ENCODE measurements at regions not wholly inside any gene's neighbourhood (a gene's known extent, or its start where the extent isn't known, plus 50 kb on each side); places are given as distances from the start of the nearest gene placed in this dataset.
A peak's percentile ranks its signal among the peaks of the same experiment; 100 is the strongest.
"Not testable (repeated sequence)": the region's sequence is repeated elsewhere in the genome, so short reads cannot be mapped to it uniquely, and the experiment has no call there.

GRCh38 chr4:189630913-189631567 lies 309.6 kb upstream of the FRG1 start:
- H3K4me3 ChIP-seq (ENCODE audit: low read depth in 1 of 2, low read length in 1 of 2); H3K36me3 ChIP-seq; H3K9me3 ChIP-seq; H3K4me1 ChIP-seq (ENCODE audit: control insufficient read depth in 1 of 2, insufficient read depth in 1 of 2, low read depth in 1 of 2, low read length in 1 of 2); H3K27me3 ChIP-seq: not testable (repeated sequence)
- peak overlapping the region; percentile 65 for H3K27ac ChIP-seq

DNA sequence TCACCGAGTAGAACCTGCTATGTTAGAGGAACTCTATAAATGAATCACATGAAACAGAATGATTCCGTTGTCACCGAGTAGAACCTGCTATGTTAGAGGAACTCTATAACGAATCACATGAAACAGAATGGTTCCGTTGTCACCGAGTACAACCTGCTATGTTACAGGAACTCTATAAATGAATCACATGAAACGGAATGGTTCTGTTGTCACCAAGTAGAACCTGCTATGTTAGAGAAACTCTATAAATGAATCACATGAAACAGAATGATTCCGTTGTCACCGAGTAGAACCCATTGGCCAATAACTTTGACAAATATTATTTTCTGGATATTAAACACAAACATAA lies 309.1 kb upstream of the FRG1 start:
- not testable (repeated sequence) for H3K9me3 ChIP-seq; H3K27me3 ChIP-seq; H3K4me1 ChIP-seq (ENCODE audit: control insufficient read depth in 1 of 2, insufficient read depth in 1 of 2, low read depth in 1 of 2, low read length in 1 of 2); H3K36me3 ChIP-seq; H3K4me3 ChIP-seq (ENCODE audit: low read depth in 1 of 2, low read length in 1 of 2)
- H3K27ac ChIP-seq = peak overlapping the region; percentile 65

- not testable (repeated sequence) for H3K27me3 ChIP-seq; H3K4me3 ChIP-seq (ENCODE audit: low read depth in 1 of 2, low read length in 1 of 2); H3K27ac ChIP-seq; H3K9me3 ChIP-seq; H3K36me3 ChIP-seq
- H3K4me1 ChIP-seq (ENCODE audit: control insufficient read depth in 1 of 2, insufficient read depth in 1 of 2, low read depth in 1 of 2, low read length in 1 of 2) = peaks cover 4 to 12% of the 10 kb centered on the region in 2 experiments
These were observed 290.2 kb upstream of the FRG1 start for GRCh38 chr4:189650436-189650835.

DNA sequence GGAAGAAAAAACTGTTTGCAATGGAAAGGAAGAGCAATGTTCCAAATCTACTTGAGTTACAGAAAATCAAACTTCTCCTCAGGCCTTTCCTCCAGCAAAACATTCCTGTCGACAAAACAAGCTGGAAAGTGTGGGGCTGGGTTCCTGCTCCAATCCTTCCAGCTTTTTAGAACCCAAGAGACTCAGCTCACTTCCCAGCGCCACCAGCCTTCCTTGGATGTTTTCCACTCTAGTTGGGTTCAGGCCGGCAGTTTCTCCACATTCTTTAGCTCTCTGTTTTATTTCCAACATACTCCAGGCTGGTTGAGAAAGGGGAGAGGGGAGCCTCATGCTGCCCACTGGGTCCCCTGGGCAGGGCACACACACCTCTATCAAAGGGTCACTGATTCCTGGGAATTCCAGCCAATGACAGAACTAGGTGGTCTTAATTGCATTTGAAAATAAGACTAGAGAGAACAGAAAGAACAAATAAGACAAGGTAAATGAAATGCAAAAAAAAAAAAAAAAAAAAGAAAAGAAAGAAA lies 287.5 kb upstream of the FRG1 start:
- H3K36me3 ChIP-seq; H3K9me3 ChIP-seq; H3K27ac ChIP-seq; H3K27me3 ChIP-seq; H3K4me3 ChIP-seq (ENCODE audit: low read depth in 1 of 2, low read length in 1 of 2): not testable (repeated sequence)
- peaks cover 17 to 26% of the 10 kb centered on the region in 2 experiments for H3K4me1 ChIP-seq (ENCODE audit: control insufficient read depth in 1 of 2, insufficient read depth in 1 of 2, low read depth in 1 of 2, low read length in 1 of 2)

- H3K27me3 ChIP-seq; H3K9me3 ChIP-seq; H3K36me3 ChIP-seq; H3K27ac ChIP-seq; H3K4me3 ChIP-seq (ENCODE audit: low read depth in 1 of 2, low read length in 1 of 2): not testable (repeated sequence)
- H3K4me1 ChIP-seq (ENCODE audit: control insufficient read depth in 1 of 2, insufficient read depth in 1 of 2, low read depth in 1 of 2, low read length in 1 of 2) = peaks cover 23 to 32% of the 10 kb centered on the region in 2 experiments
These were observed 286.7 kb upstream of the FRG1 start for GRCh38 chr4:189653983-189654382.

DNA sequence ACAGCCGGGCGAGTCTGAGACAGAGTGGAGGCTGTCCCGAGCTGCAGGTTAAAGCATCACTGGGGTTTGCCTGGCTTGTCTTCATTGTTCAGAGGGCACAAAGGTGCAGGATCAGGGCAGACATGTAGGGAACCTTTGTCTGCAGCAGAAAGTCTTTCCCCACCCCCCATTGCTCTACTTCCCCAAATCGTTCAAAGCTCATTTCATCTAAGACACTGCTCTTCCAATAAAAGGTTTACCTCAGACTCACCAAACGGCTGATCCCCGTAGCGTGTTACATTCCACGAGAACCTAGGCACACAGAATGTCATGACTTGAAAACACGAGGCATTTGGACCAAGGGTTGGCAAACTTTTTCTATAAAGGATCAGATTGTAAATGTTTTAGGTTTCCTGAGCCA lies 286.3 kb upstream of the FRG1 start:
- H3K4me3 ChIP-seq (ENCODE audit: low read depth in 1 of 2, low read length in 1 of 2); H3K36me3 ChIP-seq; H3K27me3 ChIP-seq; H3K9me3 ChIP-seq: not testable (repeated sequence)
- Histone ChIP-seq H3K4me1 (ENCODE audit: control insufficient read depth in 1 of 2, insufficient read depth in 1 of 2, low read depth in 1 of 2, low read length in 1 of 2) (peaks cover 27 to 36% of the 10 kb centered on the region in 2 experiments), H3K27ac (peak overlapping the region; percentile 49)

DNA sequence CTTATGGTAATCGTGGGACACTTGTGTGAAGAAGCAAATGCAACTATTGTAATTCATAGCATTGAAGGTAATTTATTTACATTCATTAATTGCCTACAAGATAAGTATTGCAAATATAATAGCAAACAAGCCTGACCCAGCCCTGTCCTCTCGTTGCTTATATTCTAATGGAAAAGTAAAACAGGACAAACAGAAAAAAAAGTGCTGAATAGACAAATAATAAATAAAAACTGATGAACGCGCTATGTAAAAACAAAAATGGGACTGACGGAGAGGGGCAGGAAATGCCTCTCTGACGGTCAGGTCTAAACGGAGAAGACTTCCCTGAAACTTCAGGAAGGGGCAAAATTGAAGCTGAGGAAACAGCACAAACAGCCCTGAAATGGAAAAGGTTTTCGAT lies 284.9 kb upstream of the FRG1 start:
- H3K4me1 ChIP-seq (ENCODE audit: control insufficient read depth in 1 of 2, insufficient read depth in 1 of 2, low read depth in 1 of 2, low read length in 1 of 2) = peaks cover 32 to 46% of the 10 kb centered on the region in 2 experiments
- not testable (repeated sequence) for H3K9me3 ChIP-seq; H3K36me3 ChIP-seq; H3K27ac ChIP-seq; H3K4me3 ChIP-seq (ENCODE audit: low read depth in 1 of 2, low read length in 1 of 2); H3K27me3 ChIP-seq

- H3K9me3 ChIP-seq = no peaks in the 10 kb centered on the region
- peaks cover 32 to 46% of the 10 kb centered on the region in 2 experiments for H3K4me1 ChIP-seq (ENCODE audit: control insufficient read depth in 1 of 2, insufficient read depth in 1 of 2, low read depth in 1 of 2, low read length in 1 of 2)
- no peaks in the 10 kb centered on the region for H3K27me3 ChIP-seq
- H3K36me3 ChIP-seq = no peaks in the 10 kb centered on the region
- TF ChIP-seq CTCF (IDR thresholded peaks at IDR 0.05) = no peak
- H3K27ac ChIP-seq = peak overlapping the region; percentile 56
- H3K4me3 ChIP-seq (ENCODE audit: low read depth in 1 of 2, low read length in 1 of 2) = no peak overlapping the region
These were observed 284.0 kb upstream of the FRG1 start for GRCh38 chr4:189656641-189657040.

GRCh38 chr4:189658259-189658658 lies 282.4 kb upstream of the FRG1 start:
- not testable (repeated sequence) for H3K36me3 ChIP-seq, H3K9me3 ChIP-seq, H3K27me3 ChIP-seq
- Histone ChIP-seq H3K4me3 (ENCODE audit: low read depth in 1 of 2, low read length in 1 of 2) (peak overlapping the region; percentile 8 to 43), H3K4me1 (ENCODE audit: control insufficient read depth in 1 of 2, insufficient read depth in 1 of 2, low read depth in 1 of 2, low read length in 1 of 2) (peaks cover 32 to 46% of the 10 kb centered on the region in 2 experiments), H3K27ac (peak overlapping the region; percentile 95)

GRCh38 chr4:189658831-189659230 lies 281.8 kb upstream of the FRG1 start:
- peaks cover 32 to 45% of the 10 kb centered on the region in 2 experiments for H3K4me1 ChIP-seq (ENCODE audit: control insufficient read depth in 1 of 2, insufficient read depth in 1 of 2, low read depth in 1 of 2, low read length in 1 of 2)
- peak overlapping the region; percentile 16 to 43 for H3K4me3 ChIP-seq (ENCODE audit: low read depth in 1 of 2, low read length in 1 of 2)
- not testable (repeated sequence) for H3K36me3 ChIP-seq, H3K9me3 ChIP-seq, H3K27me3 ChIP-seq
- peak overlapping the region; percentile 95 for H3K27ac ChIP-seq

Data from neutrophil (primary cell).